ENCODE measurements at regions not wholly inside any gene's neighbourhood (a gene's known extent, or its start where the extent isn't known, plus 50 kb on each side); places are given as distances from the start of the nearest gene placed in this dataset.

DNA sequence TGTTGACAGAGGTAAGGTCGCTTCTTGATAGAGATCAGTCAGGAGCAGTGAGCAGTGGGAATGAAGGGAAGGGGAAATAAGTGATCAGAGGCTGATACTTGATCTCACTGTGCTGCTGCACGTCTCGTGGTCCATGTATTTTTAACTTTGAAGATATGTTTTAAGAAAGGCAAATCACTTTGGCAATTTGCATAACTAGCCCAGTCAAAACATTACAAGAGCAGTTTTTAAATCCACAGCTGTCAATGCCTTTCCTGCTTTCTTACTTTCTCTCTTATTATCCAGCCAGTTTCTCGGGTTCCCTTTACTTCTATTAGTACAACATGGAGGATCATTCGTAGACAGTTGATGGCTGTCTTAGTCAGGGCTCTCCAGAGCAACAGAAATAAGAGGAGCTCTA, 472.8 kb downstream of the TMA16 start:
- no peak for DNase-seq (ENCODE audit: low read depth)

DNA sequence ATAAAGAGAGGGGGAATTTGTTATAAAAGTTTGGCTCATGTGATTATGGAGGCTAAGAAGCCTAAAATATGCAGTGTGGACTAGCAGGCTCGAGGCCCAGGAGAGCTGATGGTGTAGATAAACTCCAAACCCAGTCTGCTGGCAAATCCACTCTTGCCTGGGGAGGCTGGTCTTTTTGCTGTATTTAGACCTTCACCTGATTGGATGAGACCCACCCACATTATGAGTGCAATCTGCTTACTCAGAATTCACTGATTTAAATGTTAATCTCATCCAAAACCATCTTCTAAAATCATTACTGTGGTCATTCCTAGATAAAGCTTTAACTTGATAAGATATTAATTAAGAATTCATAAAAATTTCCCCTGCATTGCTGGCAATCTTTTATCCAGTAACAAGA, 473.2 kb downstream of the TMA16 start:
- no peak for DNase-seq (ENCODE audit: low read depth)

DNA sequence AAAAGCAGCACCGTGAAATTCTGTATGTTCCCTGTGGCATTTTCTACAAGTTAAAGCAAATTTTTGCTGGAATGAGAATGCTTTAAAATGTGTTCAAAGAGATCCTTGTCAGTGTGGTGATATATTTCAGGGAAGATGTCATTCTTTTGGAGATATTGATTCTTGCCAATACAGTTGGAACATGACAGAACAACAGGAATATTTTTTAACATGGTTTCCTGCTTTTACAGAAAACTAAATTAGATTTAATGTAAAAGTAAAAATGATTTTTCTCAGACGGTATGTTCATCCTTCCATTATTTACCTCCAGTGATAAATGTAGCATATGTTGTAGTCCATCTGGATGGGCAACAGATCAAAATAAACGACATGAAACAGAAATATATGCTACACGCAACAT, 474.8 kb downstream of the TMA16 start:
- no peak for DNase-seq (ENCODE audit: low read depth)

DNA sequence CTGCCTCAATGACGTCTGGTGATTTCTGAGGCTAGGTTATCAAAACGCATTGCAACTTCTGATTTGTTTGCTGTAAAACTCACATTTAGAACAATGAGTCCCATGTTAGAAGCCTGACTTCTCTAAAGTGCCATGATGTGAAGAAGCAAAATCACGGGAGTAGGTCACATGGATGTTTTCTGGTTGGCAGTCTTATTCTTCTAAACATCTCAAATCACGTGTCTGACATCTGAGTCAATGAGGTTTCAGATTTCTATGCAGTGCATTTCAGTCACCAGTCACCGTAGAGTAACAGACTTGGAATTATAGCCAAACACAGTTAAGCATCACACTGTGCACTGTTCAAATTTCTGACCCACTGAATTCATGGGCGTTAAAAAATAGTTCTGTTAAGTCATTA, 482.1 kb downstream of the TMA16 start:
- no peak for DNase-seq (ENCODE audit: low read depth)

DNA sequence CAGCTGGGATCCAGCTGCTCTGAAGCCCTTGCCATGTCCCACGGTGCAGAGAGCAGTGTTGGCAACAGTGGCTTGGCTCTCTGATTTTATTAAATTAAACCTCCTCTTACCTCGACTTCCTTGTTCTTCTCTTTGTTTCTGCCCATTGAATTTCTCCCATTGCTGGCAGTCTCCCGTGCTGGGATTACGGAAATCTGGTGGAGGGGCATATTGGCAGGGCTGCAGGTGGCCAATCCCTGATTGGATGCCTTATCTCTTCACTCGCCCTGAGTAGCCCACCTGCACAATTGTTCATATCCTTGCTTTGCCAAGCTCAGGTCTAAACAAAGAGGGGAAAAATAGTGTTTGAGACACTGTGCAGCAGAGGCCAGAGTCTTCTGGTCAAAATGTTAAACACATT, 493.9 kb downstream of the TMA16 start:
- no peak for DNase-seq (ENCODE audit: low read depth)

DNA sequence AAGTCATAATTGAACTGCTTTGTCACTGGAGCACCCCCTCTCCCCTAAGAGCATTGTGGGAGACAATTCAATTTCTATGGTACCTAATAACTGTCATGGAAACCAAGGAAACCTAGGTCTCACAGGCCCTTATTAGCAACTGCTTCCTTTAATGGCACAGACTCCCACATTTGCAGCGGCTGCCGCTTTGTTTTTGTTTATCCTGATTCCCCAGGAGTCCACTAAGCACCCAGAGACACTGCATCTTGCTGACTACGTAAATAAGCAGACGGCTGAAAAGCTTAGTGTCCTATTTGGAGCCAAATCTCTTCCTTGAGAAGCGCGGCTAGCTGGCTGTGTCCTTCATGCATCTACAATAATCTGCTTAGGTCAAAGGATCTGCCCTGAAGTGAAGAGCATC, 494.4 kb downstream of the TMA16 start:
- no peak for DNase-seq (ENCODE audit: low read depth)

DNA sequence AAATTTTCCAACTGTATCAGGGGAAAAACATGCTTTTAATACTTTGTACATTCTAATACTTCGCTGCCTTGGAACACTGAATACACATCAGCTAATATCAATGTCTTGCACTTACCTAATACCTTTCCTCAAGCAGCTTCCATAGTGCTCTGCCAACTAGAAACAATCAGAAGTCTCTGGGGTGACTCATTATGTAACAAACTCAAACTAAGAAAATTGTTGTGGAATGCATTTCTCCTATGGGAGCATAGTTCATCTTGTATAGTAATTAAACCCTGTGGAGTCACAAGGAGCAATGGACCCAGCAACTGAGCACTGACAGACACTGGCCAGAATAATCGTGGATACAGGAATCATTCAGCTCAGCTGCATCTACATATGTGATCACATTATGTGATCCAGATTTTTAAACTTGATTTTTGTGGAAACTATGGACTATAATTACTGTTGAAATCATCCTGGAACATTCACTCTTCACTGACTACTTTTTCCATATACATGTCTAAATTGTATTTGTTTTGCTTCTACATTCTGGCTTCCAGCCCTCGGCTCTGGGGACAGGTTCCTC, 496.9 kb downstream of the TMA16 start:
- no peak for DNase-seq (ENCODE audit: low read depth)

DNA sequence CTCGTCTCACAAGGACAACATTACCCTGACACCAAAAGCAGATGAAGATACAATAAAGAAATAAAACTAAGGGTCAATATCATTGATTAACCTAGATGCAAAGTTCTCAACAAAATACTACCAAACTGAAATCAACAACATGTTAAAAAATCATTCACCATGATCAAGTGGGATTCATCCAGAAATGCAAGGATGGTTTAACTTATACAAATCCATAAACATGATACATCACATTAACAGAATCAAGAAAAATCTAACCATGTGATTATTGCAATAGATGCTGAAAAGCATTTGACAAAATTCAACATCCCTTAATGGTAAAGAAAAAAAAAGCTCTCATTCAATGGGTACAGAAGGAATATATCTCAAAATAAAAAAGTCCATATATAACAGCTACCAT, 514.9 kb downstream of the TMA16 start:
- DNase-seq (ENCODE audit: low read depth), result no peak

DNA sequence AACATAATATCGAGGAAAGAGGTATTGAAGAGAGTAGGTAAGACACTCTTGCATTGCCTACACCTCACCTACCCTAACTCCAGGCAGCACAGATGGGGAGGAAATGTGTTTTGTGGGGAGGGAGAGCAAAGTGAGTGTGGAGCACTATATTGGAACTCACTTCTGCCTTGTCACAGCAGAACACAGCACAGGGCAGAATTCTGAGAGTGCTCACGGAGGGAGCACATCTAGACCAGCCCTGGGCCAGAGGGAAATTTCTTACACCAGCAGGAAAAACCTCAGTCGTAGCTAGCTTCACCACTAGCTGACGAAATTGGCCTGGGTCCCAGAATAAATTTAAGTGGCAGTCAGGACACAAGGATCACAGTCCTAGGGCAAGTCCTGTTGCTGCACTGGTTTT, 517.3 kb downstream of the TMA16 start:
- no peak for DNase-seq (ENCODE audit: low read depth)

DNA sequence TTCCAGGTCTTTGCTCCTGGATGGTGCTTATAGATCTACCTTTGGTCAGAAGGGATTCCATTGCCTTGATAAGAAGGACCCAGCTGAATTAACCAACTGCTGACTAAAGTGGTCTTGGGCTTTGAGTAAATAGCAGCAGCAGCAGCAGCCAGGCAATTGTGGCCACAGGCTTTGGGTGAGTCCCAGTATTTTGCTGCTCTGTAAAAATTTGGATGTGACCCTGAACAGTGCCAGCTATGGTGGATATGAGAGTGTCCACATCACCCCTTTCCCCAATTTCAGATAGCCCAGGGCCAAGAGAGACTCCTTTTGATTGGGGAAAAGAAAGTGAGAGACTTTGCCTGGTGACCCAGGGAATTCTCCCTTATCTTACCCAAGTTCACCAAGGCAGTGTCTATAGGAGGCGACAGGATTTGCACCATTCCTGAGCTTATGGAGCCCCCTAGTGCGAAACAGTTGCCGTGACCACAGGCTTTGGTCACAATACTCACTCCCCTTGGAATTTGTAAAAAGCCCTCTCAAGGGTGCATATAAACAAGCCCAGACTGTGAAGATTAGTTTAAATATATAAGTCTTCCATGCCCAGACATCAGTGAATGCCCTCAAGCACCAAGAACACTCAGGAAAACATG, 518.0 kb downstream of the TMA16 start:
- no peak for DNase-seq (ENCODE audit: low read depth)

DNA sequence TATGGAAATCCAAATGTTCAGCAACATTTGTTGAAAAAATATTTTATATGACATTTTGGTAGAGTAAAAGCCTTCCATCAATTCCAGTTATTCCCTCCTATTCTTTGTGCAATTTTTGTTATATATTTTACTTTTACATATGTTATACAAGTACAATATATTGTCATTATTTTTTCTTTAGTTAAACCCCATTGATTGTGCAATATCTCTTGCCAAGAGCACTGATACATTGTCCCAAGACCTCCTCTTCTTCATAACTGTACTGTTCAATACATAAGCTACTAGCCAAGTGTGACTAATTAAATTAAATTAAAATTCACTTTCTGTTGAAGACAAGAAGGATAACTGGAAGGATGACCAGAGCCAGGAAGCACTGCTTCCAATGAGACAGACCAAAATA, 527.5 kb downstream of the TMA16 start:
- no peak for DNase-seq (ENCODE audit: low read depth)

DNA sequence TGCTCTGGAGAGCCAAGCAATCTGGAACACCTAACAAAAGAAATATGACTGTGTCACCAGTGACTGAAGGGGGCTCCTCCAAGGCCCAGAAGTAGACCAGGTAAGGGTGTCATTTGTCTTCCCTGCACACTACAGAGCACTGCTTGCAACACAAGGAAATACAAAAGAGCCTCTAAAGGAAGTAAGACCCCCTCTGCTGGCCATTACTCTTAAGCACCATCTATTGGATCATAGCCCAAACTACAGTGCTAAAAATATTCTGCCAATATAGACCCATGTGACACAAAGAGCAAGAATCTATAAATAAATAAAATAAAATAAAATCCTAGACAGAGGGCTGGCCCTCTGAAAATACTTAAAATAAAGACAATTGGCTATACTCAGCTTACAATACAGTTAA, 528.7 kb downstream of the TMA16 start:
- DNase-seq (ENCODE audit: low read depth), result no peak

DNA sequence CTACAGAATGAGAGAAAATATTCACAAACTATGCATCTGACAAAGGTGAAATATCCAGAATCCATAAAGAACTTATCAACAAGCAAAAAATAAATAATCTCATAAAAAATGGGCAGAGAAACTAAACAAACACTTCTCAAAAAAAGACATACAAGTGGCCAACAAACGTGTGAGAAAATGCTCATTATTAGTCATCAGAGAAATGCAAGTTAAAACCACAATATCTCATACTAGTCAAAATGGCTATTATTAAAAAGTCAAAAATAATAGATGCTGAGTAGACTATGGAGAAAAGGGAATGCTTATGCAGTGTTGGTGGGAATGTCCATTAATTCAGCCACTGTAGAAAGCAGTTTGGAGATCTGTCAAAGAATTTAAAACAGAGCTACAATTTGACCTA, 533.3 kb downstream of the TMA16 start:
- DNase-seq (ENCODE audit: low read depth), result no peak

DNA sequence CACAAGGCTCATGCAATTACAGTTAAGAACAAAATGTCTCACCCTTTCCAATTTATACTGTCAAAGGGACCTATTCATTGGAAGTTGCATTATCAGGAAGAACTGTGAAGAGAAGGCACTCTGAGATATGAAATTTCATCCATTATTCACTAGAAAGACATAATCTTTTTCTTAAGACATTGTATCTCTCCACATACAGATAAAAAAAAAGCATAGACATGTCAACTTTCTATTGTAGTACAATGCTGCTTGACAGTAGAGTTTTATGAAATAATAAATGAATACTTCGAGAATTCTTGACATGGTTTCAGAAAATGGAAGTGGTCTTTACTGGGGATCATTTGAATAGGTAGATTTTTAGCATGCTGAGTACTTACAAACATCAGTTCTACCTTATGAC, 545.0 kb downstream of the TMA16 start:
- no peak for DNase-seq (ENCODE audit: low read depth)

DNA sequence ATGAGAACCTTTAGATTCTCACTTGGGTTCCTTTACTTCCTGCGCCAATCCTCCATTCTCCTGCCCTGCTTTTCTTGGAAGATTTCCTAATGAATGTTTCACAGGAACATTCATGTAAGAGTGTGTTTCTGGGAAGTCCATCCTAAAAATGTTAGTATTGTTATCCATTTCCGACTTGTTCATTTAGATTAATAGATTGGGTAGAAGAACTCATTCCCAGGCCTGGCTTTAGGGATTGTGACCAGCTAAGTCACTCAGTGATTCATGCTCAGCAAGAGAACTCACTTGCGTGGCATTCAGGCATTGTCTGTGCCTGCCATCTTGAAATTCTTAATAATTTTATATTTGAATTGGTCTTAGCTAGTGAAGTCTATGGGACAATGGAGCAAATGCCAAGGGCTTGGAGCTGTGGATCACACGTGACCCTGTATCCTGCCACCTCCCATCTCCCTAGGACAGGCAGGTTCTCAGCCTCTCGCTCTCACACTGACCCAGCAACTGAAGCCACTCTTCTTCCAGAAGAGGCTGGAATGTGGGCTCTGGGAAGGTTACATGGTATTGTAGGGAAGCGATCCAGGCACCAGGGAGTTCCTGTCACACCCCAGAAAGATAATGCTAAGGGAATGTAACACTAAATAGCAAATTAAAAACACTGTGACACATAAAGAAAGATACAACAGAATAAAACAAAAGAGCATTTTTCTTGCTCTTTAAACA, 562.1 kb downstream of the TMA16 start:
- DNase-seq (ENCODE audit: low read depth), result no peak

DNA sequence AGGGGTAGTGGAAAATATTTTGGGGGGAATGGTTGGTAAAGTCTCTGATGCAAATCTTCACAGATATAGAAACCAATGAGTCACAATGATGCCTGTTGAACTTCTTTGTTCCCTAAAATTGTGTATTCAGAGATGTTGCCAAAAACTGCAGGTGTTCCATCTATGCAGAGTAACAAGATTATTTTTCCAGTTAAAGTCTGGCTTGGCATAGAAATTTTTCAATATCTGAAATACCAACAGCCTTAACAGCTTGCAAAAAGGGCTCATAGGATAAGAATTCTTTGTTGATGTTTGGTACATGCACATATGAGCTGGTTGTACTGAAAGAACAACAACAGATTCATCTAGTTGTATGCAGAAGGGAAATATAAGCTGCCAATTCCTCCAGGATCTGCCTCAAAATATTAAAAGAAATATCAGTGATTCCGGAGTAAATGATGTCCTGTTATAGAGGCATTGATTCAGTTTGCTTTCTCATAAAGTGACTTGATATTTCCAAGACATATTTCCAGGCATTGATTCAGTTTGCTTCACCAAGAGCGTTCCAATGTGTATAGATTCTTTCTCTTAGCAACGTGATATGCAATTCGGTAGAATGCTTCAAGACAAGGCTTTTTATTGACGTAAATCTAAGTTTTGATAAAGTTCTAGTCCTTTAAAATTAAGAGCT, 564.4 kb downstream of the TMA16 start:
- no peak for DNase-seq (ENCODE audit: low read depth)

DNA sequence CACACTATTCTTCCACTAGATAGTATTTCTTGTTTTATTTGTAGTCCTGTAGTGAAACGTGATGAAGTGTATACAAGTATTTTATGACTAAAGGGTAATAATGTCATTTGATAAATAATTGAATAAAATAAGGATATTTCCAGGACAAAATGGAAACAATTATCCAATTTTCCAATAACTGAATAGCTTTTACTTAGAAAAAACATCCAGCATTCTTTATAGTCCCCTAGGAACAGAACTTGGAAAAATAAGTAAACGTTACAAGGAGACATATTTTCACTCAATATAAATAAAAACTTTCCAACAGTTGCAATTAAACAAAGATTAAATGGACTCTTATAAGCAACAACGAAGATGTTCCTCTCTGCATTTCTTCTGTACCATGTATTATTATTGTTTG, 566.0 kb downstream of the TMA16 start:
- no peak for DNase-seq (ENCODE audit: low read depth)

DNA sequence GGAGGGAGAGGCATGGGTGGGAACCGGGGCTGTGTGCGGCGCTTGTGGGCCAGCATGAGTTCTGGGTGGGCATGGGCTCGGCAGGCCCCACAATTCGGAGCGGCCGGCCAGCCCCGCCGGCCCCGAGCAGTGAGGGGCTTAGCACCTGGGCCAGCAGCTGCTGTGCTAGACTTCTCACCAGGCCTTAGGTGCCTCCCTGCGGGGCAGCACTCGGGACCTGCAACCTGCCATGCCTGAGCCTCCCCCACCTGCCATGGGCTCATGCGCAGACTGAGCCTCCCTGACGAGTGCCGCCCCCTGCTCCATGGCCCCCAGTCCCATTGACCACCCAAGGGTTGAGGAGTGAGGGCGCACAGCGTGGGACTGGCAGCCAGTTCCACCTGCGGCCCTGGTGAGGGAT, 573.9 kb downstream of the TMA16 start:
- DNase-seq (ENCODE audit: low read depth), result no peak

DNA sequence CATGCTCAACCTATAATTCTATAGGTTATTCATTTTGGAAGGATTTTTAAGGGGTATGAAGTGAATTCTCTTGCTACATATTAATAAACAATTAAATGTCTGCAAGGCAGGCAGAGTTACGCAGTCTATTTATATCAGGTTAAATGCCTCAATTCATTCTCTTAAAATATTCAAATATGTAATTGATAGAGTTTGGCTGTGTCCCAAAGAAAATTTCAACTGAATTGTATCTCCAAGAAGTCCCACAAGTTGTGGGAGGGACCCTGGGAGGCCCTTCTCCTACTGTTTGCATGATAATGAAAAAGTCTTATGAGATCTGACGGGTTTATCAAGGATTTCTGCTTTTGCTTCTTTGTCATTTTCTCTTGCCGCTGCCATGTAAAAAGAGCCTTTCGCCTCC, 576.1 kb downstream of the TMA16 start:
- no peak for DNase-seq (ENCODE audit: low read depth)

DNA sequence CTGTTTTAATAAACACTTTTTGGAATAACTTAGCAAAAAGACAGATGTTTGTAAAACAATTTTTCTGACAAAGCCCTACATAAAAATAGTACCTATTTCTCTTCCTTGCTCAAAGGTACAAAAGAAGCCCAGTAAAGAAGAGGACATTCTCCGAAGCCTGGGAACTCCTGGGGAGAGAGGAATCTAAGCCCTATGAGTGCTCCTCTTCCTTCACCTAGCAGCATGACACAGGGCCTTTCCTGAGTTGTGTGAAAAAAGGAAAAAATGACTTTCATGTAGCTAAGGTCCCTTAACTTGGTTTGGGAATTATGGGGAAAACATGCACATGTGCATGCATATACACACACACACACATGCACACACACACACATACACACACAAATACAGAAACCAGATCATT, 586.9 kb downstream of the TMA16 start:
- no peak for DNase-seq (ENCODE audit: low read depth)

DNA sequence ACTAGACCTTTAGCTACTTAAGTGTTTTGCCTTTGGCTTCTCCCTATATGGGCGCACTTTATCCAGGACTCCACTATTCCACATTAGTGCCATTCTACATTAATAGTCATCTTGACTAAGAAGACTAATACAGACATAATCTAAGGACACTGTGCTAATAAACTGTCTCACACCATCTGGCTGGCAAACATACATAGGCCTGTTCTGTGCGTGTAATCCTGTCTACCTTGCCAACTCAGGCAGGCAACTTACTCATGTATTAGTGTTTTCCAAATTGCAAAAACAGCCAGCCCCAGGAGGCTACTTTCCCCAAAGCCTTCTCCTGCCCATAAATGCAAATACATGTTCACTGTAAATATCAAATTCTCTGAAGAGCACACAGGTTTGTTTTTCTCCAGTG, 587.3 kb downstream of the TMA16 start:
- DNase-seq (ENCODE audit: low read depth), result no peak

DNA sequence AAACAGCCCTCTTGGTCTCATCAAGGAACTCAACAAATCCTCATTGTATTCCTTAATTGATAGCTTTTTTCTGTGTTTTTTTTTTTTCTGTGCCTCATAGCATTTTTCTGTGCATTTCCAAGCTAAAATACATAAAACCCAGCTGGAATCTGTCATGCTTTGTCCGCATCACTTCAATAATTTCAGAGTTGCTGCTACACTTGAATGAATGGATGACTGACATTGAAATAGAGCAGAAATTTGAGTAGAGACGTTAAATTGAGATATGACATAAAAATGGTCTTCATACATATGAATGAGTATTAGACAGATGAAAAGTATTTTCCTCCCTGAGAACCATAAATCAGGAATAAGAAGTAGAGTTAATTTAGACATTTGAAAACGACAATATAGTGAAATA, 593.2 kb downstream of the TMA16 start:
- DNase-seq (ENCODE audit: low read depth), result no peak

DNA sequence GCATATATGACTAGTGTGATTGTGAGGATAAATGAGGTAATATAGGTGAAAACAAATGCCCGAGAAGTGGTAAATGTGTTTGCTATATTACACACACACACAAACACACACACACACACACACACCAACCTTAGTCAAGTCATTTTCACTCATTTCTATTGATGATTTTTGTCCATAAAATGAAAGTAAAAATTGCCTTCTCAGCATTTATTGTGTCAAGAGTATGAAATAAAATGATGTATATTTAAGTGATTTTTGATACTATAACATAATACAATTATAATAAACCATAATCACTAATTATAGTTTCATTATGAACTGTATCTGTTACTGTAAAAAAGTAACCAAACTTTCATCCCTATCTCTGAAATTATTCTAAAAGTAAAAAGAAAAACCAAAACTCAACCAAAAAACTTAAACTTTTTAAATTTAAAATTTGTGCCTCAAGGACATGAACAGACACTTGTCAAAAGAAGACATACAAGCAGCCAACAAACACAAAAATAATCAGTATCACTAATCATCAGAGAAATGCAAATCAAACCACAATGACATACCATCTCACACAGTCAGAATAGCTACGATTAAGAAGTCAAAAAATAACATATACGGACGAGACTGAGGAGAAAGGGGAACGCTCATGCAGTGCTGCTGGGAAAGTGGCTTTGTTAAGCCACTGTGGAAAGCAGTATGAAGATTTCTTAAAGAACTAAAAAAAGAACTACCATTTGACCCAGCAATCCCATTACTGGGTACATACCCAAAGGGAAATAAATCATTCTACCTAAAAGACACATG, 601.0 kb downstream of the TMA16 start:
- DNase-seq (ENCODE audit: low read depth), result no peak
